ENCODE measurements at regions not wholly inside any gene's neighbourhood (a gene's known extent, or its start where the extent isn't known, plus 50 kb on each side); places are given as distances from the start of the nearest gene placed in this dataset.

- no peak for TF ChIP-seq CTCF (IDR thresholded peaks at IDR 0.05; ENCODE audit: low read depth, low read length)
- no peak for TF ChIP-seq EZH2phosphoT487 (IDR thresholded peaks at IDR 0.05; ENCODE audit: low read depth)
Observed at GRCh38 chr10:44053391-44053790, 331.5 kb downstream of the CXCL12 start.
